Thyroid gland (tissue), 4 donors: ENCODE measurements at regions not wholly inside any gene's neighbourhood (a gene's known extent, or its start where the extent isn't known, plus 50 kb on each side); places are given as distances from the start of the nearest gene placed in this dataset.
"Not testable (repeated sequence)": the region's sequence is repeated elsewhere in the genome, so short reads cannot be mapped to it uniquely, and the experiment has no call there.

Experiments
- CTCF ChIP-seq, 6 experiments: fragments of 200-600 bp in 3 of 6; fragments of 450-650 bp in 3 of 6; sonication (generic) in 3 of 6; IDR thresholded peaks; one replicate each; pipeline ENCODE4 v1.5.1; 2016 to 2019; ENCODE audit warnings: antibody characterized with exemption in 6 of 6, mild to moderate bottlenecking in 2 of 6, inconsistent platforms in 1 of 6, moderate library complexity in 1 of 6
- POLR2A ChIP-seq, 2 donors: fragments of 450-650 bp; IDR thresholded peaks; one replicate each; pipeline ENCODE4 v1.6.1; 2017; ENCODE audit warnings: antibody characterized with exemption in 2 of 2, mild to moderate bottlenecking in 2 of 2, moderate library complexity in 1 of 2

- not testable (repeated sequence) for TF ChIP-seq POLR2A, CTCF (IDR thresholded peaks at IDR 0.05)
These were observed 406.9 kb upstream of the NPAP1 start for GRCh38 chr15:24268536-24269165.
